ENCODE measurements at regions not wholly inside any gene's neighbourhood (a gene's known extent, or its start where the extent isn't known, plus 50 kb on each side); places are given as distances from the start of the nearest gene placed in this dataset.
"Not testable (repeated sequence)": the region's sequence is repeated elsewhere in the genome, so short reads cannot be mapped to it uniquely, and the experiment has no call there.

GRCh38 chr3:74390121-74390877 is 224.2 kb downstream of the CNTN3 start:
- DNase-seq (ENCODE audit: low spot score) (no peak), ATAC-seq (ENCODE audit: insufficient number of reproducible peaks, low FRiP score, low read depth) (no peak)
- peak overlapping the region in 1 of 2 donors; percentile 49 for H3K27ac ChIP-seq
- H3K27me3 ChIP-seq (replicated peaks; ENCODE audit: insufficient read depth): no peaks in the 10 kb centered on the region
- TF ChIP-seq CTCF (IDR thresholded peaks at IDR 0.05): no peak
- peaks cover 0 to 16% of the 10 kb centered on the region in 2 donors for H3K4me1 ChIP-seq (ENCODE audit: control insufficient read depth in 1 of 2, low read depth in 2 of 2)
- H3K9me3 ChIP-seq: no peaks in the 10 kb centered on the region
- no peaks in the 10 kb centered on the region for H3K36me3 ChIP-seq
- no peak overlapping the region for H3K4me3 ChIP-seq

- DNase-seq (ENCODE audit: low spot score): no peak
- Histone ChIP-seq H3K36me3 (no peaks in the 10 kb centered on the region), H3K4me3 (no peak overlapping the region), H3K27me3 (replicated peaks; ENCODE audit: insufficient read depth) (no peaks in the 10 kb centered on the region), H3K27ac (peak overlapping the region in 1 of 2 donors; percentile 12), H3K9me3 (no peaks in the 10 kb centered on the region), H3K4me1 (ENCODE audit: control insufficient read depth in 1 of 2, low read depth in 2 of 2) (peaks cover 0 to 16% of the 10 kb centered on the region in 2 donors)
- TF ChIP-seq CTCF (IDR thresholded peaks at IDR 0.05): no peak
- ATAC-seq (ENCODE audit: insufficient number of reproducible peaks, low FRiP score, low read depth): no peak
Observed at GRCh38 chr3:74387111-74387735, 227.2 kb downstream of the CNTN3 start.

- no peak for TF ChIP-seq CTCF (IDR thresholded peaks at IDR 0.05)
- no peaks in the 10 kb centered on the region for H3K9me3 ChIP-seq
- H3K4me3 ChIP-seq: no peak overlapping the region
- no peaks in the 10 kb centered on the region for H3K36me3 ChIP-seq
- H3K27me3 ChIP-seq (replicated peaks; ENCODE audit: insufficient read depth): no peaks in the 10 kb centered on the region
- no peak for ATAC-seq (ENCODE audit: insufficient number of reproducible peaks, low FRiP score, low read depth)
- H3K27ac ChIP-seq: no peak overlapping the region
- DNase-seq (ENCODE audit: low spot score): no peak
- no peaks in the 10 kb centered on the region for H3K4me1 ChIP-seq (ENCODE audit: control insufficient read depth in 1 of 2, low read depth in 2 of 2)
Observed at GRCh38 chr3:74384159-74384558, 230.3 kb downstream of the CNTN3 start.

DNA sequence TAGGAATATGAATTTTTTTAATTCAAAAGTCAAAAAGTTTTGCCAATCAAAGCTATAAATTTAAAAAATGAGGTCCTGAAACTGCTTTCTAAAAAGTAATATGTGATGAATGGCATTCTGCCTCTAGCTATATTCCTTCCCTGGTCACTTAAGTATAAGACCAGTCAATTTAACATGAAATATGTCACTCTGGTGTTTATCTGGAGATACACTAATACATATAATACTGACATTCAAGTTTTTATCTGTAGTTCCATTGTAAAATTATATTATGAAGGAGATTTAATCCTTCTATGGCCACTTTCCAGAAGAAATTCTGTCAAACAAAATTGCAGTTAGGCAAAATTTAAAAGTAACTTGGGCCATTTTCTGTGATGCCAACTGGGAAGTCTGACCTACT is 236.8 kb downstream of the CNTN3 start:
- ATAC-seq (ENCODE audit: insufficient number of reproducible peaks, low FRiP score, low read depth): no peak
- no peak for TF ChIP-seq CTCF (IDR thresholded peaks at IDR 0.05)
- no peak overlapping the region for H3K4me3 ChIP-seq
- no peaks in the 10 kb centered on the region for H3K4me1 ChIP-seq (ENCODE audit: control insufficient read depth in 1 of 2, low read depth in 2 of 2)
- H3K36me3 ChIP-seq: no peaks in the 10 kb centered on the region
- no peak for DNase-seq (ENCODE audit: low spot score)
- H3K9me3 ChIP-seq: no peaks in the 10 kb centered on the region
- H3K27me3 ChIP-seq (replicated peaks; ENCODE audit: insufficient read depth): no peaks in the 10 kb centered on the region
- H3K27ac ChIP-seq: no peak overlapping the region

DNA sequence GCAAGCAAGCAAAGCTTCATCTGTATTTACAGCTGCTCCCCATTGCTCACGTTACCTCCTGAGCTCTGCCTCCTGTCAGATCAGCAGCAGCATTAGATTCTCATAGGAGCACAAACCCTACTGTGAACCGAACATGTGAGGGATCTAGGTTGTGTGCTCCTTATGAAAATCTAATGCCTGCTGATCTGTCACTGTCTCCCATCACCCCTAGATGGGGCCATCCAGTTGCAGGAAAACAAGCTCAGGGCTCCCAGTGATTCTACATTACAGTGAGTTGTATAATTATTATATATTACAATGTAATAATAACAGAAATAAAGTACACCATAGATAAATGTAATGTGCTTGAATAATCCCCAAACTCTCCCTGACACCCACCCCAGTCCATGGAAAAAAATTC is 238.1 kb downstream of the CNTN3 start:
- peak; percentile 54 for TF ChIP-seq CTCF (IDR thresholded peaks at IDR 0.05)
- not testable (repeated sequence) for H3K27ac ChIP-seq; H3K4me1 ChIP-seq (ENCODE audit: control insufficient read depth in 1 of 2, low read depth in 2 of 2); DNase-seq (ENCODE audit: low spot score); ATAC-seq (ENCODE audit: insufficient number of reproducible peaks, low FRiP score, low read depth); H3K36me3 ChIP-seq; H3K4me3 ChIP-seq; H3K27me3 ChIP-seq (replicated peaks; ENCODE audit: insufficient read depth); H3K9me3 ChIP-seq

All from thoracic aorta (tissue), 2 donors.